Stimulated activated naive CD8-positive, alpha-beta T cell treated with anti-CD3 and anti-CD28 coated beads, Interleukin-15, amount 100 ng/mL, for 72 hours (primary cell): ENCODE measurements at regions not wholly inside any gene's neighbourhood (a gene's known extent, or its start where the extent isn't known, plus 50 kb on each side); places are given as distances from the start of the nearest gene placed in this dataset.

ENCODE experiments used
- ATAC-seq: fragments of 150-1000 bp; cut with Tn5 transposase; 2 replicates; pipeline ENCODE4 v1.10.0; 2021; ENCODE audit warnings: mild to moderate bottlenecking, moderate library complexity
- DNase-seq, 2 donors: peaks; one replicate each; pipeline ENCODE4 v3.0.0; 2021 to 2022
- H3K27ac Mint-ChIP-seq, 2 donors: one replicate each; pipeline ENCODE4 v1.8.0; 2022; ENCODE audit warnings: mild to moderate bottlenecking in 2 of 2, mixed read lengths in 2 of 2, moderate library complexity in 2 of 2
- H3K27me3 Mint-ChIP-seq: one replicate; pipeline ENCODE4 v1.8.0; 2022; ENCODE audit warnings: mixed read lengths
- H3K4me1 Mint-ChIP-seq: one replicate; pipeline ENCODE4 v1.8.0; 2022; ENCODE audit warnings: mild to moderate bottlenecking, mixed read lengths
- H3K4me3 Mint-ChIP-seq, 2 donors: one replicate each; pipeline ENCODE4 v1.8.0; 2022; ENCODE audit warnings: mild to moderate bottlenecking in 2 of 2, mixed read lengths in 2 of 2, moderate library complexity in 1 of 2
- H3K9me3 Mint-ChIP-seq, 2 donors: one replicate each; pipeline ENCODE4 v1.8.0; 2022; ENCODE audit warnings: mixed read lengths in 2 of 2

DNA sequence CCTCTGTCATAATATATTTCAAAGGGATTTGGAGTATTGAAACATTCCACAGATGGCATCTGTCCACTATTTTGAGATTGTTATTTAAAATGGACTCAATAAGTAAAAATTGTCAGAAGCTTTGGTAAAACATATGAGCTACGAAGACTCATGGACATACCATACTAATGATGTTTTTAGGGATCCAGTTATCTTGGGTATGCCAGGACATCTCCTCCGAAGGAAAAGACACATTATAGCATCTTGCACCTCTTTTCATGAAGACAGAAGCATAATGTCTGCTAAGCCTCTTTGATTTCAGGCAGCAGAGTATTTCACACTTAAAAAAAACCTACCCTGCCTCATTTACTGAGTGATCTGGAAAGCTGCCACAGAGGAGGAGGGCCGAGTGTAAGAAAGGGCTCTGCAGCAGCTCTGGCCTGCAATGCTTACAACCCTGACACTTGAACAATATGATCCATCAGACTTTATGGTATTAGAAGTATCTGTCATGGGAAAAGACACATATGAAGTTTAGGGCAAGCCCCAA is 284.8 kb downstream of the TUSC7 start:
- Mint-ChIP-seq H3K4me3 (no peak overlapping the region), H3K4me1 (no peaks in the 10 kb centered on the region), H3K27ac (no peak overlapping the region), H3K9me3 (peaks cover 0 to 9% of the 10 kb centered on the region in 2 donors), H3K27me3 (no peaks in the 10 kb centered on the region)
- no peak for DNase-seq
- ATAC-seq: no peak

DNA sequence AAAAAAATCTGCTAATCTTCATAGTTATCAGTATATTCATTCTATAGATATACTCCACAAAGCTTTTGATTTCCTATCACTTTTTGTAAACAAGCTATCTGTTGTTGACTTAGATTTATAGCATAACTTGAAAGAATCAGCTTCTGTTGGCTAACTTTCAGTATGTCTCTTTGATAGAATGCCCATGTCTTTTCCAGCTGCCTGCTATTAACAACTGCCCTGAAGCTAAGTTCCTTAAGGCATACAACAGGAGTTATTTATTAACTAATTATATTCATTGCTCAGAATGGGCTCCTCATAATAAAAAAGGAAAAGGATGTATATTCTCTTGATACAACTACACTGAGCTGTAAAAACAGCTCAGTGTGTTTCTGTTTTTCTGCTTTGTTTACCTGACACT is 293.9 kb downstream of the TUSC7 start:
- H3K9me3 Mint-ChIP-seq: no peaks in the 10 kb centered on the region
- no peak overlapping the region for H3K4me3 Mint-ChIP-seq
- no peak overlapping the region for H3K27ac Mint-ChIP-seq
- no peak for ATAC-seq
- no peak for DNase-seq
- H3K27me3 Mint-ChIP-seq: no peaks in the 10 kb centered on the region
- H3K4me1 Mint-ChIP-seq: no peaks in the 10 kb centered on the region

DNA sequence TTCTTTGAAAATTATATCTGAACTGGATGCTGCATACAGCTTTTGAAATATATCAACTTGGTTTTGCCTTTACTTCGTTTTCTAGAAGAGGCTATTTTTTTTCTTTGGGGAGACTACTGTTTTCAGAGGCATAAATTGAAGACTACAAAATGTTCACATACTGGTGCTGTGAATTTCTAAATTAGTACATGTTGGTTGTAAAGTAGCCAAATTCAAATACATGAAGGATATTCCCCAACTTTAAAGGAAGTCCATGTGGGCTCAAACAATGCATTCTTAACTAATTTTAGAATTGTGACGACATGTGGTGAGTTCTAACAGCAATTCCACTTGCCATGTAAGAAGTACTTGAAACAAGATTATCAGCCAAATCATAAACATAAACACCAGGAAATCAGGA is 295.7 kb downstream of the TUSC7 start:
- no peak overlapping the region for H3K4me3 Mint-ChIP-seq
- ATAC-seq: no peak
- H3K9me3 Mint-ChIP-seq: no peaks in the 10 kb centered on the region
- no peaks in the 10 kb centered on the region for H3K27me3 Mint-ChIP-seq
- H3K4me1 Mint-ChIP-seq: no peaks in the 10 kb centered on the region
- no peak for DNase-seq
- H3K27ac Mint-ChIP-seq: no peak overlapping the region

DNA sequence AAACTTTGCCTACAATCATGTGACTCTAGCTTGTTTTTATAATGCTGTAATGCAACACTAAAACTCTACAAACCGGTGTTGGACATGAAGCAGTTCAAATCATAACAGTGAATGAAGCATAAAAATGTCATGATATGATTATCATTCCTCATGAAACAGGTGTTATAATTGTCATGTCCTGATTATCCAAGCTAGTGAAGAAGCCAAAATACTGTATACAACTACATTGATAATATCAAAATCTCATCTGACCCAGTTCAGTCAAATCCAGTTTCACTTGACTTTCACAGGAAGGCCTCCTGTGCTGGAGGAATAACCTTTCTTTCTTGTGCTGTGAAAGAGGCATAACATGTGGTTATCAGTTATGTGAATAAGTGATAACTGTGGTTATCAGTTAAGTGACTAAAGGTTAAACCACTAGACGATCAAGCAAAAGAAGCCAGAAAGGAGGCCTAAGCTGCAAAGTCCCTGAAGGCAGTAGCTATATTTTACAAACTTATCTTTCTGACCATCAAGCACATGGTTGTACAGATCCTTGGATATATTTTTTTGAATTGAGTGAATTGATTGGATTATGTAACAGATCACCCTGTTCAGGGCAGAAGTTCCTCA is 296.4 kb downstream of the TUSC7 start:
- no peaks in the 10 kb centered on the region for H3K9me3 Mint-ChIP-seq
- H3K27me3 Mint-ChIP-seq: no peaks in the 10 kb centered on the region
- DNase-seq (no peak), ATAC-seq (no peak)
- no peak overlapping the region for H3K27ac Mint-ChIP-seq
- H3K4me3 Mint-ChIP-seq: no peak overlapping the region
- H3K4me1 Mint-ChIP-seq: no peaks in the 10 kb centered on the region

DNA sequence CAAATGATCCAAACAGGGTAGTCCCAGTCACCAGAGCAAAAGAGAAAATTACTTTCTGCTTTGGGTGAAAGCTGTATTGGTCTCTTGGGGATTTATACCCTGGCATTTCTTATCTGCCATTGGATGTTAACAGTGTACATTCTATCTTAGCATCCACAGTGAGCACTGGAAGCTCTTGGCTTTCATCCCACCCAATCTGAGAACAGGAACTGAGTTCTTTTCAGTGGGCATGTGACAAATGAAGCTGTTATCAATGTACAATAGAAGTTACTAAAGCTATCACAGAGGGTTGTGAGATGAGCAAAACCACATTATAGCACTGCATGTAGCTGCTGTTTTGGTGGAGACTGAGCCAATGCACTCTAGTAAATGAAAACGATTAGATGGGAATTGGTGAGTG is 300.7 kb downstream of the TUSC7 start:
- ATAC-seq (no peak), DNase-seq (no peak)
- peaks cover 0 to 12% of the 10 kb centered on the region in 2 donors for H3K9me3 Mint-ChIP-seq
- H3K27me3 Mint-ChIP-seq: no peaks in the 10 kb centered on the region
- no peak overlapping the region for H3K27ac Mint-ChIP-seq
- H3K4me3 Mint-ChIP-seq: no peak overlapping the region
- no peaks in the 10 kb centered on the region for H3K4me1 Mint-ChIP-seq

DNA sequence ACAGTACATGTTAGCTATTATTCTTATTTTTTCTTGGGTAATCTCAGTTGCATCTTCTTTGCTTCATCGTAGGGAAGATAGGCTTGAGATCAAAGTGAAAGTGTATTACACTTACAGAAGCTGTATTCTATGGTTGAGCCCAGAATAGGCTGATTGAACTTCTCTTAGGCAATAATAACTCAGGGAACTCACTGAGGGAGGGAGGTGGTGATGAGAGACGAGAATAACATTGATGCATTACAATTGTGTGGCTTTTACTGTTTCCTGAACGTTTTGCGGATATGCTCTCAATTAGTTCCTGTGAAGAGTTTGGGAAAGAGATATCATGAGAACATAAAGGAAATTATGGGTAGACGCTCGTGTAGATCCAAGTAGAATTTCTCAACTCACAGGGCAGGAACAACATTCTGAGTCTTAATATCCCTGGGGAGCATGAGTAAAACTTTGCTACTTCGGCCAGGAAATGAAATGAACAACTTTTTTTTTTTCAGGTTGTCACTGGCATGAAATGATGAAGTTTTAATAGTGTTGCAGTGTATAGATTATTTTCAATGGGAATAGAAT is 302.2 kb downstream of the TUSC7 start:
- peaks cover 0 to 12% of the 10 kb centered on the region in 2 donors for H3K9me3 Mint-ChIP-seq
- ATAC-seq: no peak
- H3K4me1 Mint-ChIP-seq: no peaks in the 10 kb centered on the region
- no peak overlapping the region for H3K27ac Mint-ChIP-seq
- DNase-seq: no peak
- no peaks in the 10 kb centered on the region for H3K27me3 Mint-ChIP-seq
- H3K4me3 Mint-ChIP-seq: no peak overlapping the region

DNA sequence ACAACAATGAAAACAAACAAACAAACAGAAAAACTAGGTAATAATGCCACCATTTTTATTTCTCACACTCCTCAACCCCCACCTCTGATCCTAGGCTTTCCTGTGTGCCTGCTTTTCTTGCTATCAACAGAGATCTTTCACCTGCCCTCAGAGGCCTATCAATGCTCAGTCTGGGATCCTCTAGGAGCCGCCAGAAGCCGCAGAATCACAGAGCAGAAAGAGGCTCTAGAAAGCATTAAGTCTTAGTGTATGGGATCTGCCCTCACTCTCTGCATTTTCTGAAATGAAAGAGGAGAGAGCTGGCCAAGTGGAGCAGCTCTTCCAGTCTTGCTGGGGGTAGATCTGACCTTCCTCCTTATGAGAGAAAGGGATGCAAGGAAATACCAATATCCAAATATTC is 306.8 kb downstream of the TUSC7 start:
- Mint-ChIP-seq H3K27me3 (peaks cover 9% of the 10 kb centered on the region), H3K4me1 (no peaks in the 10 kb centered on the region), H3K9me3 (peaks cover 0 to 18% of the 10 kb centered on the region in 2 donors), H3K27ac (no peak overlapping the region), H3K4me3 (no peak overlapping the region)
- DNase-seq (no peak), ATAC-seq (no peak)

DNA sequence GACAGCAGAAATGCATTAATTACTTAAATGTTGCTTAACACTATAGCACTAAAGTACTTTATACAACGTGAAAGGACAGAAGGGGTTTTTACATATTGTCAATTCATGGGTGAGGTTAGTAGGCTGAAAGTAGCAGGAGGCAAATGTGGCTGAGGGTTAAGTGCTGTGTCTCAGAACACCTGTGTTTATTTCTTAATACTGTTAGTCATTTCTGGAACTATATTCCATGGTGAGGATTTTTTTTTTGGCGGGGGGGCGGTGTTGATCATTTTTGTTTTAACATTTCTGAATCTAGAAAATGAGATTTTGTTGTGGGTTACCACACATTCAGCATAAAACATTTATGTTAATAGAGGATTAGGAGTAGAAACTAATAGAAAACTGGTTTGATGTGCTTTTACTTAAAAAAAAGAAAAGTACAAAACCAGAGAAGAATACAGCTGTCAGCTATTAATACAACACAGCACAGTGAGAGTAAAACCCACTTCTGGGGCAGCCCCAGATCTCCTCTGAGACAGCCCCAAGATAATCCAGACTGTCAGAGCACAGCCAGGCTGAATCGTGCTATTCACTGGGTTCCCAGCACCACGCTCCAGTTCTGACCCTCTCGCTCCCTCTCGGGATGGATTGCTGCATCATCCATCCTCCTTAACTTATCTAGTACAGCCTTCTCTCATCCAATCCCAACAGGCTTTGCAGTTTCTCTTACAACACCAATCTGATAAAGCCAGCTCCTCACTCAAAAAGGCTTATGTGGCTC is 307.7 kb downstream of the TUSC7 start:
- Mint-ChIP-seq H3K27ac (no peak overlapping the region), H3K9me3 (peaks cover 0 to 9% of the 10 kb centered on the region in 2 donors), H3K27me3 (peaks cover 9% of the 10 kb centered on the region), H3K4me3 (no peak overlapping the region), H3K4me1 (no peaks in the 10 kb centered on the region)
- ATAC-seq (no peak), DNase-seq (no peak)

DNA sequence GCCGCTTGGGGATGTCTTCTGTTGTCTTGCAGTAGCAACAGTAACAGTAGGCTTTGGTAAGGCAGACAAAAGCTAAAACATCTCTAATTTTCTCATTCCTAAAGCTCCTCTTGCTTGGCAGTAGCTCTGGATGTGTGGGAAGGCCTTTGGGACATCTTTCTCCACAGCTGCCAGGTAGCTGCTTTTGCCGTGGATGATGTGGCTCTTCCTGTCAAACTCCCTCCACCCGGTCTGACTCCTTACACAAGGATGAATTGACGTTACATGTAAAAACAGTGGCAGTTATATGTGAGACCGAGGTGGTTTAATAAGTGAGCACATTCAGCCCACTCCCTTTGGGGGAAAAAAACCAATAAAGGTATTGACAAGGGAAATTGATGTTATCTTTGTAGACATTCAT is 309.1 kb downstream of the TUSC7 start:
- Mint-ChIP-seq H3K27me3 (peaks cover 9% of the 10 kb centered on the region), H3K9me3 (peaks cover 0 to 7% of the 10 kb centered on the region in 2 donors)

DNA sequence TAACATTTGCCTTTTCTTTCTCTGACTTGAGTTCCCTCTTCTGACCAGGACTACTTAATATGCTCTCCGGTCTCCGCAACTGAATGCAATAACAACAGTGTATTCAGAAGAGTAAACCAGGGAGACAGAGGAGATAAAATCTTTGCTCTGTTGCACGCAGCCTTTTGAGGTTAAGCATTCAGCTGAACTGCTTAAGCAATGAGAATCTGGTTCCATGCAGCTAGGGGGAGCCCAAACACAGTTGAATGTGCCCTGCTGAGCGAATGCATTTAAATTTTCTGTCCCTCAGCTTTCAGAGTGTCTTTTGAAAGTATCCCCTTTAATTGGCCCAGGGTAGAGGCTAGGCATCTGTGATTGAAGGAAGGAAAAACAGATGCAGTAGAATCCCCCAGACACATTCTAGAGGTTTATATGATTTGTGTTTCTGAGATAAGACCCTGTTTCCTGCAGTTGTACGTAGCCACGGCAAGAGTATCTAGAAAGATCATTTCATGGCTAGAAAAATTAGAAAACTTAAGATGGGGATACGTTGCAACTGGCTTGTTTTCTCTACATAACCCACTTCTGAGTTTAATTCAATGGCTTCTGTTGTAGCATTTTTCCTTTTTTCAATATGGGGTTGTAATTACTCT is 309.6 kb downstream of the TUSC7 start:
- ATAC-seq: no peak

More for the DNA sequence above, 309.1 kb downstream of the TUSC7 start:
- DNase-seq: no peak
- Mint-ChIP-seq H3K4me1 (no peaks in the 10 kb centered on the region), H3K27ac (no peak overlapping the region), H3K4me3 (no peak overlapping the region)
- no peak for ATAC-seq

DNA sequence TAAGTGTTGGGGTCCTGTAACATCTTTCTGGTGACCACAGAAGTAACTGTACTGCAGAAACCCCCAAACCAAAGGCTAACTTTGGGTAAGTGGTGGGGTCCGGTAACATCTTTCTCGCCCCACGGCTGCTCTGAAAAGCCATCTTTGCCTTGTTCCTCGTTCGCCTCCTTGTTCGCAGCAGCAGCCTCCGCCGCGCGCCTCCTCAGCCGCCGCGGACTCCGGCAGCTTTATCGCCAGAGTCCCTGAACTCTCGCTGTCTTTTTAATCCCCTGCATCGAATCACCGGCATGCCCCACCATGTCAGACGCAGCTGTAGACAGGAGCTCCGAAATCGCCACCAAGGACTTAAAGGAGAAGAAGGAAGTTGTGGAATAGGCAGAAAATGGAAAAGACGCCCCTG is 316.8 kb downstream of the TUSC7 start:
- Mint-ChIP-seq H3K27me3 (no peaks in the 10 kb centered on the region), H3K9me3 (peaks cover 4 to 9% of the 10 kb centered on the region in 2 donors), H3K4me1 (no peaks in the 10 kb centered on the region), H3K4me3 (no peak overlapping the region), H3K27ac (no peak overlapping the region)
- ATAC-seq (no peak), DNase-seq (no peak)

More for the DNA sequence above, 309.6 kb downstream of the TUSC7 start:
- Mint-ChIP-seq H3K27ac (no peak overlapping the region), H3K27me3 (peaks cover 9% of the 10 kb centered on the region), H3K9me3 (peaks cover 0 to 7% of the 10 kb centered on the region in 2 donors), H3K4me1 (no peaks in the 10 kb centered on the region), H3K4me3 (no peak overlapping the region)
- DNase-seq: peak; percentile 4 to 12

DNA sequence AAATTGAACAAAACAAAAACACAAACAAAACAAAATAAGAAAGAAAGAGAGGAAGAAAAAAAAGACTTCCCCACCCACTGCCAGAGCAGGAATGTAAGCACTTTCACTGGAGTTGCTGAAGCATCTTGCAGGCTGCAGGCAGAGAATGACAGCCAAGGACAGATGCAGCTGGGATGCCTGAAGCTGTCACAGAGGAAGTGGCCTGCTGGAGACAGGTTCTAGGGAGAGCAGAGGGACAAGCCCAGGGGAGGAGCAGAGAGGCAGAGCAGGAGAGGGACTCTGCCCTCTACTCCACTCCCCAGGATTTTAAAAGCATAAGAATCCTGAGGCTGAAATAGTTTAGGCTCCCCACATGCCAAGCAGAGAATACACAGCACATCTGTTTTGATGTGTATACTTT is 326.2 kb downstream of the TUSC7 start:
- no peak overlapping the region for H3K4me3 Mint-ChIP-seq
- ATAC-seq: no peak
- no peak for DNase-seq
- no peaks in the 10 kb centered on the region for H3K4me1 Mint-ChIP-seq
- H3K27me3 Mint-ChIP-seq: no peaks in the 10 kb centered on the region
- H3K27ac Mint-ChIP-seq: no peak overlapping the region
- peaks cover 0 to 4% of the 10 kb centered on the region in 2 donors for H3K9me3 Mint-ChIP-seq

DNA sequence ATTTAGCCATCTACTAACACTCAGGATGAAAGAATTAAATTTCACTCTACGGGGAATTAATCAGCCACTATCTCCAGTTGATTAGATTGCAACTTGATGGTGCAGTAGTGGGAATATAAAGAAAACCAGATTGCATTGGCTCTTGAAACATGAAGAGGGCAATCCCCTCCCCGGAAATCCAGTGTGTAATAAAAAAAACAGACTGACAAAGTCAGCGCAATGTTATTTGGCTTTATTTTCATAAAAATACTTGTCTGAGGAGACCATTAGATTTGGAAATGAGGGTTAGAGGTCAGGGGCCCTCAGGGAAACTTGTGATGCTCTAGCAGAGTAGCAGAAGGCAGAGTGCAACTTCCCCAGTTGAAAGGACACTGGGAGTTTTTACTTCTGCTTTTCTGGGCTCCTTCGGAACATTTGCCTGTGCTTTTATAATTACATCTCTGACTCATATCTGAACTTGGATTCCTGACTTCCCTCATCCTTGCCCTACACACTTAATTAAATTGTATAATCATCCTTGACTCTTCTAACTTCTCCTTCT is 326.8 kb downstream of the TUSC7 start:
- H3K9me3 Mint-ChIP-seq: peaks cover 0 to 4% of the 10 kb centered on the region in 2 donors
- H3K27me3 Mint-ChIP-seq: no peaks in the 10 kb centered on the region
- DNase-seq (no peak), ATAC-seq (no peak)
- no peak overlapping the region for H3K4me3 Mint-ChIP-seq
- H3K4me1 Mint-ChIP-seq: no peaks in the 10 kb centered on the region
- H3K27ac Mint-ChIP-seq: no peak overlapping the region

DNA sequence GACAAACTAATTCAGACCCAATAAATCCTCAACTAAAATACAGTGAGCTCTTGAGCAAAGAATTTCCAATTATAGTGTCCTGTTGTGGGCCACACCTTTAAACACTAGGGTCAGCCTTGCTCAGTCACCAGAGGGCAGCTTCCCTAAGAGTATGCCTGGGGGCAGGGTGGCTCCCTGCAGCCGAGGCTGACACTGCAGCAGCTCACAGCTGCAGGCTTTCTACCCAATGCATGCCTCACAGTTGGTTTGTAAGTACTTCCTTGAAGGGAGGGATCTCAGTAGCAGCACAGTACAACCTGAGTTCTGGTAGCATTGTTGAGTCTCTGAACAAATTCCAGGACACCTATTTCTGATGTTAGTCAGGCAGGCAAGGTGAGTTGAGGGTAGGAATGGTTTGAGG is 335.6 kb downstream of the TUSC7 start:
- no peak for DNase-seq
- Mint-ChIP-seq H3K9me3 (no peaks in the 10 kb centered on the region), H3K4me3 (no peak overlapping the region), H3K4me1 (no peaks in the 10 kb centered on the region), H3K27ac (no peak overlapping the region), H3K27me3 (no peaks in the 10 kb centered on the region)
- no peak for ATAC-seq

DNA sequence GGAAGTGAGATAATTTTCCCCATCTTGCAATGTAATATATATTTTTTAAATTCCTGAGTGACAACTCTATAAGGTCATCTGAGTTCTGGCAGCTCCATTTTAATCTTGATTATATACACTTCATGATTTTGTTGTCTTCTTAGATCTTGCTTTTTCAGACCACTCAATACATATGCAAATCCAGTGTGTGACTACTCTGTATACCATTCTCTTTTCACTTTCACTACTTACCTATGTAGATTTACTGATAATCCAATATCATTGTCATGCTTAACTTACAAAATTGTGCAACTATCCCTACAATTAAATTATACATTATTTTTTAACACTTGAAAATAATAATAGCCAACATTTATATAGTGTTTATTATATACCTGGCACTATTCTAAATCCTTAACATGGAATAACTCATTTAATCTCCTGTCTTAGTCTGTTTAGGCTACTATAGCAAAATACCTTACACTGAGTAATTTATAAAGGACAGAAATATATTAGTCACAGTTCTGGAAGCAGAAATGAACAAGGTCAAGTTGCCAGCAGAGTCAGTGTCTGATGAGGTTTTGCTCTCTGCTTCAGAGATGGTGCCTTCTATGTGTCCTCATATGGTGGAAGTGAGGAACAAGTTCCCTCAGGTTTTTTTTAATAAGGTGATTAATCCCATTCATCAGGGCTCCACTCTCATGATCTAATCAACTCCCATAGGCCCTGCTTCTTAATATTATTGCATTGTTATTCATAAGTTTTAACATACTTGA is 338.5 kb downstream of the TUSC7 start:
- no peaks in the 10 kb centered on the region for H3K9me3 Mint-ChIP-seq
- ATAC-seq (no peak), DNase-seq (no peak)
- no peak overlapping the region for H3K27ac Mint-ChIP-seq
- H3K4me3 Mint-ChIP-seq: no peak overlapping the region
- no peaks in the 10 kb centered on the region for H3K27me3 Mint-ChIP-seq
- no peaks in the 10 kb centered on the region for H3K4me1 Mint-ChIP-seq
